Neuronal stem cell (in vitro differentiated cells): ENCODE measurements at regions not wholly inside any gene's neighbourhood (a gene's known extent, or its start where the extent isn't known, plus 50 kb on each side); places are given as distances from the start of the nearest gene placed in this dataset.

ENCODE experiments used
- DNase-seq: peaks from one replicate; pipeline ENCODE4 v3.0.0-alpha.2; 2013; ENCODE audit warnings: low spot score
- H2AFZ ChIP-seq: one replicate; pipeline ENCODE4 v1.6.1; 2013; ENCODE audit warnings: mild to moderate bottlenecking, low read length, inconsistent platforms
- H2AK5ac ChIP-seq: 2 replicates; pipeline ENCODE4 v1.6.1; 2013; ENCODE audit warnings: low read depth, mild to moderate bottlenecking, inconsistent platforms, low read length, moderate library complexity, mixed read lengths
- H2BK120ac ChIP-seq: 2 replicates; pipeline ENCODE4 v1.6.1; 2013; ENCODE audit warnings: low read depth, mild to moderate bottlenecking, inconsistent platforms, low read length, moderate library complexity, mixed read lengths
- H2BK12ac ChIP-seq: one replicate; pipeline ENCODE4 v1.6.1; 2013; ENCODE audit warnings: low read length, inconsistent platforms
- H2BK15ac ChIP-seq: 2 replicates; pipeline ENCODE4 v1.6.1; 2013; ENCODE audit warnings: mild to moderate bottlenecking, low read length, inconsistent platforms, mixed read lengths
- H2BK5ac ChIP-seq: one replicate; pipeline ENCODE4 v1.6.1; 2013; ENCODE audit warnings: inconsistent platforms, mild to moderate bottlenecking, low read length, moderate library complexity
- H3K14ac ChIP-seq: one replicate; pipeline ENCODE4 v1.6.1; 2013; ENCODE audit warnings: low read length, inconsistent platforms
- H3K18ac ChIP-seq: 2 replicates; pipeline ENCODE4 v1.6.1; 2013; ENCODE audit warnings: low read length, inconsistent platforms
- H3K23ac ChIP-seq: 2 replicates; pipeline ENCODE4 v1.6.1; 2013; ENCODE audit warnings: low read depth, mild to moderate bottlenecking, mixed read lengths, low read length, inconsistent platforms; ENCODE audit not compliant: poor library complexity
- H3K27ac ChIP-seq: replicated peaks from 3 replicates; pipeline ENCODE4 v1.5.1; 2013; ENCODE audit warnings: low read length, inconsistent platforms
- H3K27me3 ChIP-seq, 3 experiments: 2 replicates each; pipeline ENCODE4 v1.6.1; 2013; ENCODE audit warnings: low read length in 3 of 3, mild to moderate bottlenecking in 2 of 3, inconsistent platforms in 1 of 3, low read depth in 1 of 3, mixed read lengths in 1 of 3, moderate library complexity in 1 of 3; ENCODE audit not compliant: control insufficient read depth in 3 of 3, insufficient read depth in 3 of 3
- H3K36me3 ChIP-seq, 2 donors: replicated peaks in 1 of 2; 2 replicates each; pipeline ENCODE4 v1.6.1; 2013; ENCODE audit warnings: low read length in 2 of 2; ENCODE audit not compliant: control insufficient read depth in 2 of 2, insufficient read depth in 2 of 2
- H3K4ac ChIP-seq: 2 replicates; pipeline ENCODE4 v1.6.1; 2013; ENCODE audit warnings: inconsistent platforms, mild to moderate bottlenecking, low read length, moderate library complexity
- H3K4me1 ChIP-seq, 2 donors: 1 replicate in 1 of 2; 2 replicates in 1 of 2; pipeline ENCODE4 v1.6.1; 2013; ENCODE audit warnings: low read length in 2 of 2, low read depth in 1 of 2; ENCODE audit not compliant: control insufficient read depth in 2 of 2, insufficient read depth in 1 of 2
- H3K4me2 ChIP-seq: one replicate; pipeline ENCODE4 v1.6.1; 2013; ENCODE audit warnings: mild to moderate bottlenecking, low read length, inconsistent platforms; ENCODE audit not compliant: insufficient read depth, poor library complexity, severe bottlenecking
- H3K4me3 ChIP-seq, 2 donors: 2 replicates each; pipeline ENCODE4 v1.5.1; 2013; ENCODE audit warnings: low read length in 2 of 2, mild to moderate bottlenecking in 2 of 2, inconsistent platforms in 1 of 2, moderate library complexity in 1 of 2
- H3K79me1 ChIP-seq: one replicate; pipeline ENCODE4 v1.6.1; 2013; ENCODE audit warnings: low read depth, mild to moderate bottlenecking, inconsistent platforms, low read length, moderate library complexity
- H3K9ac ChIP-seq: one replicate; pipeline ENCODE4 v1.6.1; 2013; ENCODE audit warnings: mild to moderate bottlenecking, low read depth, low read length, inconsistent platforms; ENCODE audit not compliant: poor library complexity
- H3K9me3 ChIP-seq, 2 donors: replicated peaks in 1 of 2; 2 replicates each; pipeline versions ENCODE3 to v1.6.1; 2013; ENCODE audit warnings: low read length in 2 of 2, mild to moderate bottlenecking in 2 of 2, inconsistent platforms in 1 of 2, low read depth in 1 of 2, mixed read lengths in 1 of 2, moderate library complexity in 1 of 2; ENCODE audit not compliant: control insufficient read depth in 2 of 2, insufficient read depth in 1 of 2
- H4K8ac ChIP-seq: one replicate; pipeline ENCODE4 v1.6.1; 2013; ENCODE audit warnings: low read depth, mild to moderate bottlenecking, inconsistent platforms, low read length, moderate library complexity
- H4K91ac ChIP-seq: one replicate; pipeline ENCODE4 v1.6.1; 2013; ENCODE audit warnings: low read length, low read depth, mild to moderate bottlenecking, inconsistent platforms; ENCODE audit not compliant: poor library complexity
- WGBS, 2 donors: extraction: QIAGEN DNeasy Blood & Tissue Kit; methylation state at CpG; one replicate each; pipeline ENCODE4 v1.1.7; 2013; ENCODE audit warnings: missing lambda C conversion rate in 2 of 2, mixed read lengths in 1 of 2; ENCODE audit not compliant: insufficient read length in 2 of 2, insufficient replicate concordance in 1 of 2; ENCODE audit errors: extremely low coverage in 2 of 2; 5-methylcytosine and 5-hydroxymethylcytosine counted together

GRCh38 chr14:38385343-38385742 lies 129.4 kb upstream of the CLEC14A start:
- H3K14ac ChIP-seq = no peak overlapping the region
- no peak overlapping the region for H2BK12ac ChIP-seq
- no peaks in the 10 kb centered on the region for H3K9me3 ChIP-seq
- H3K23ac ChIP-seq = no peak overlapping the region
- no CpG with 5 or more reads among the region's 5 CpGs for WGBS, 2 donors
- no peak overlapping the region for H3K9ac ChIP-seq
- H4K8ac ChIP-seq = no peak overlapping the region
- no peaks in the 10 kb centered on the region for H3K79me1 ChIP-seq
- H3K36me3 ChIP-seq = no peaks in the 10 kb centered on the region
- no peak overlapping the region for H3K27ac ChIP-seq
- H2BK5ac ChIP-seq = no peak overlapping the region
- no peaks in the 10 kb centered on the region for H3K27me3 ChIP-seq
- no peak overlapping the region for H2BK120ac ChIP-seq
- no peak for DNase-seq
- H3K4me2 ChIP-seq = no peak overlapping the region
- H3K4ac ChIP-seq = no peak overlapping the region
- H3K18ac ChIP-seq = no peak overlapping the region
- H3K4me1 ChIP-seq = peaks cover 0 to 3% of the 10 kb centered on the region in 2 donors
- no peak overlapping the region for H2BK15ac ChIP-seq
- no peak overlapping the region for H2AK5ac ChIP-seq
- no peak overlapping the region for H4K91ac ChIP-seq
- no peak overlapping the region for H2AFZ ChIP-seq
- H3K4me3 ChIP-seq = no peak overlapping the region

- H2AK5ac ChIP-seq = no peak overlapping the region
- no peak overlapping the region for H3K4me3 ChIP-seq
- H4K8ac ChIP-seq = no peak overlapping the region
- no CpG with 5 or more reads among the region's 1 CpG for WGBS, 2 donors
- no peak overlapping the region for H2BK5ac ChIP-seq
- H2BK15ac ChIP-seq = no peak overlapping the region
- no peak overlapping the region for H3K4ac ChIP-seq
- H3K79me1 ChIP-seq = no peaks in the 10 kb centered on the region
- no peak overlapping the region for H2BK12ac ChIP-seq
- no peaks in the 10 kb centered on the region for H3K36me3 ChIP-seq
- no peak overlapping the region for H2BK120ac ChIP-seq
- no peak for DNase-seq
- peaks cover 0 to 3% of the 10 kb centered on the region in 2 donors for H3K4me1 ChIP-seq
- no peaks in the 10 kb centered on the region for H3K9me3 ChIP-seq
- H3K14ac ChIP-seq = no peak overlapping the region
- no peaks in the 10 kb centered on the region for H3K27me3 ChIP-seq
- no peak overlapping the region for H3K4me2 ChIP-seq
- H3K27ac ChIP-seq = no peak overlapping the region
- H3K23ac ChIP-seq = no peak overlapping the region
- no peak overlapping the region for H3K9ac ChIP-seq
- no peak overlapping the region for H3K18ac ChIP-seq
- no peak overlapping the region for H2AFZ ChIP-seq
- H4K91ac ChIP-seq = no peak overlapping the region
These were observed 128.8 kb upstream of the CLEC14A start for GRCh38 chr14:38384741-38385140.

GRCh38 chr14:38367922-38368321 lies 112.0 kb upstream of the CLEC14A start:
- Histone ChIP-seq H2BK15ac (no peak overlapping the region), H3K4me3 (no peak overlapping the region), H2BK5ac (no peak overlapping the region), H4K8ac (no peak overlapping the region), H2AK5ac (no peak overlapping the region), H3K27ac (no peak overlapping the region), H4K91ac (no peak overlapping the region), H2BK120ac (no peak overlapping the region), H2AFZ (no peak overlapping the region), H3K18ac (no peak overlapping the region), H3K4me2 (no peak overlapping the region), H3K14ac (no peak overlapping the region), H3K79me1 (no peaks in the 10 kb centered on the region), H3K27me3 (no peaks in the 10 kb centered on the region), H3K4me1 (no peaks in the 10 kb centered on the region), H3K9ac (no peak overlapping the region), H3K4ac (no peak overlapping the region), H2BK12ac (no peak overlapping the region), H3K9me3 (peaks cover 0 to 3% of the 10 kb centered on the region in 2 donors), H3K36me3 (no peaks in the 10 kb centered on the region), H3K23ac (no peak overlapping the region)
- no peak for DNase-seq
- no CpG with 5 or more reads among the region's 4 CpGs for WGBS, 2 donors

- WGBS, 2 donors = no CpG with 5 or more reads among the region's 3 CpGs
- Histone ChIP-seq H3K18ac (no peak overlapping the region), H3K27ac (no peak overlapping the region), H3K14ac (no peak overlapping the region), H3K4me3 (no peak overlapping the region), H2AK5ac (no peak overlapping the region), H3K27me3 (no peaks in the 10 kb centered on the region), H2BK15ac (no peak overlapping the region), H3K9me3 (peaks cover 0 to 3% of the 10 kb centered on the region in 2 donors), H3K9ac (no peak overlapping the region), H3K4me2 (no peak overlapping the region), H4K8ac (no peak overlapping the region), H3K4ac (no peak overlapping the region), H2AFZ (no peak overlapping the region), H3K36me3 (no peaks in the 10 kb centered on the region), H4K91ac (no peak overlapping the region), H3K23ac (no peak overlapping the region), H3K4me1 (no peaks in the 10 kb centered on the region), H2BK120ac (no peak overlapping the region), H3K79me1 (no peaks in the 10 kb centered on the region), H2BK12ac (no peak overlapping the region), H2BK5ac (no peak overlapping the region)
- DNase-seq = no peak
These were observed 110.5 kb upstream of the CLEC14A start for GRCh38 chr14:38366374-38366773.
